Renal pelvis (tissue), 1 donor: ENCODE measurements at regions not wholly inside any gene's neighbourhood (a gene's known extent, or its start where the extent isn't known, plus 50 kb on each side); places are given as distances from the start of the nearest gene placed in this dataset.
A peak's percentile ranks its signal among the peaks of the same experiment; 100 is the strongest.
"Not testable (repeated sequence)": the region's sequence is repeated elsewhere in the genome, so short reads cannot be mapped to it uniquely, and the experiment has no call there.

ENCODE experiments used
- DNase-seq: peaks from one replicate; pipeline ENCODE4 v3.0.0-alpha.2; 2013

DNA sequence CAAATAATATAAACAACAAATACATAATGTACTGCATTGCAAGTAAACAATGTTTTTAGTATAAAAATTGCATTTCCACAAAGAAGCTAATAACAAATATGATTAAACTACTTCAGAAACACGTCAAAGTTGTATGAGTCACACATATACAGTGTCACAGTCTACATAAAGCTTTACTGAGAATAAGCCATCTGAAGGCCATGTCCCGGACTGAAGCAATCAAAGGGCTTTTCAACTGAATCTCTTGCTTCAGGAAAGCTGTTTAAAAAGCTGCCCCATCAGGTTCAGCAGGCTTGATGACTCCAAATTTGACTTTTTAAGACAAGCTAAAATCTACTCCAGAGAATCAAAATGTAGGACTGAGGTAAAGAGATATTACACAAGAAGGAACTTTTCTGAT, 1476.8 kb downstream of the ADGRL3 start:
- DNase-seq, result no peak

- no peak for DNase-seq
Observed at GRCh38 chr4:62670514-62670913, 1470.4 kb downstream of the ADGRL3 start.

DNA sequence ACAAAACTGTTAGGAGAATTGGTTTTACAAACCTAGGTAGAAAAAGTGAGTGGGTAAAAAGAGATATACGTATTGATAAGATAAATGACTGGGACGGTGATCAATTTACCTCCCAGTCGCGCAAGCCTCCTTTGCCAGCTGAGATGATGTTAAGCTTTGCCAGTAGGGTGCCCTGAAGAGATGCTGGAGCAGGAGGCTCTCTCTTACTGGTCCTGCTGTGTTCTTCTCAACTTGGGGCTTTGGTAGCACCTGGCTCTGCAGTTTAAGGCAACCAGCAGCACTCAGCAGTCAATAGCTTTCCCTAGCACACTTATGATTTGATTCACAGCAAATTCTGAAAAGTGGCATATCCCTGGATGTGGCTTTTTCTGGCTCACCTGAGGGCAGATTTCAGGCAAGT, 1461.7 kb downstream of the ADGRL3 start:
- DNase-seq, result no peak

- no peak for DNase-seq
Observed at GRCh38 chr4:62656006-62656405, 1455.9 kb downstream of the ADGRL3 start.

DNA sequence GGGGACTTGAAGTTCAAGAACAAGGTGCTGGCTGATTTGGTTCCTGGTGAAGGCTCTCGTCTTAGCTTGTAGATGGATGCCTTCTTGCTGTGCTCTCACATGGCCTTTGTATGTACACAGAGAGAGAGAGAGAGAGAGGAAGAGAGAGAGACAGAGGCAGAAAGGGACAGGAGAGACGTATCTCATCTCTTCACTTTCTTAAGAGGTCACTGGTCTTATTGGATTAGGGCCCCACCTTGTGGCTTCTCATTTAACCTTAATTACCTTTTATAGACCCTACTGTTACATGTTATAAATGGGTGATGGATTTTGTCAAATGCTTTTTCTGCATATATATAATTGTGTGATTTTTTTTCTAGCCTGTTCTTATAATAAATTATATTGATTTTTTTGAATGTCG, 1444.2 kb downstream of the ADGRL3 start:
- peak; percentile 20 for DNase-seq

DNA sequence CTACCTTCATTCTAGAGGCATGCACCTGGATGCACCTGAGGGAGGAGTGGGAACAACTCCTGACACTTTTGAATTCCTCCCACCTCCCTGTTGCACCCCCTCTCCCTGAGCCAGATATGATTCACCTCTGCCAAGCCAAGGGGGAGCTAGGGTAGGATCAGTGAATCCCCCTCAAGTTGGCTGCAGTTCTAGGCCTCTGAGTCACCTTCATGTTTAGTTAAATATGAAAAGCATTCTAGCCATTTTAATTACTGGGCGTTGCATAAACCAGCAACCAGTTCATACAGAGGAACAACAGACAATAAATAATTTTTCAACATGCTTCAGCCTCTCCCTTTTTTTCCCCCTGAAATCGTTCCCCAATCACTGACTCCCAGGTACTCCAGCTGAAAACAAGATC, 1440.2 kb downstream of the ADGRL3 start:
- DNase-seq, result no peak

DNA sequence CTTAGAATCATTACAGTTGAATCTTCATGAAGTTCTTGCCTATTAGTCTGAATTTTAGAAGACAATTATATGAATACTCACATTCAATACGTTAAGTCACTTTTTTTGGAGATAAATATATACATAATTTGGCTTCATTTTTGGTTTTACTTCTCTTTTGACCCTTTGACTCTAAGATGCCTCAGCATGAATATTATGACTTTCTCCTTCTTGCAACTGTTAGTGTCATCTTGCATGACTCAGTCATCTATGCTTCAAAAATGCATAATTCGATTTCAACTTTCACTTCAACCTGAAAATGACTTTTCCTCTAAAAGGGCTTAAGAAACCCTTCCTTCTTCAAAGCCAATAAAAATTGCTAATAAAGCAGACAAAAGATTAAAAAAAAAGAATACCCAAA, 1427.5 kb downstream of the ADGRL3 start:
- no peak for DNase-seq

DNA sequence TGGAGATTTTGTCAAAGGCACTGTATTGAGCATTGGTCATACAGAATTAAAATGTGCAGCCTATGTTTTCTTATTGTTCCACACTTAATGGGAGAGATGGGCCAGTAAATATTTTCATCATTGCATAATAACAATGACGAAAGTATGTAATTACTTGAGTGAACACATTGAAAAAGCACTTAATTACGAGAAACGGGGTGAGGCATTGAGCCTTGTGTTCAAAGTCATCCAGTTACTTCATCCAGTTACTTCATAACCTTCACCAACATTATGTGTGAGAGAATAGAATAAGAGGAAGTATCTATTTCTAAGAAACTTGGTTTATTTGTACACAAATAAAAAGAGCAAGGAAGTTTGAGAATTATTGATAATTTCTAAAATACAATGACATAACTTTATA, 1427.0 kb downstream of the ADGRL3 start:
- no peak for DNase-seq

DNA sequence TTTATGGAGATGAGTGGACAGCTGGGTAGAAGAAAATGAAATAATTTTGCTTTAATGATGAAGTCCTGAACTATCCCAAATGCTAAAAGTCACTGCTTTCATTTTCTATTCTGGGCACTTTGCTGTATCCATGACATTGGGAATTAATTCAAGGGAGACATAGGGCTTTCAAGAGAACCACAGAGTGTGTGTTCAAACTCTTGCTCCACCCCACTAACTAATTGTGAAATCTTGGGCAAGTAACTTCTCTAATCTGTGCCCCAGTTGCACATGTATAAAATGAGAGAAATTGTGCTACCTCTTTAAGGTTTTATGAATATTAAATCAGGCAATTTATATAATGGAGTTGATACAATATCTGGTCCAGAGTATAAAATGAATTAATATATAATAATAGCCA, 1422.0 kb downstream of the ADGRL3 start:
- no peak for DNase-seq

DNA sequence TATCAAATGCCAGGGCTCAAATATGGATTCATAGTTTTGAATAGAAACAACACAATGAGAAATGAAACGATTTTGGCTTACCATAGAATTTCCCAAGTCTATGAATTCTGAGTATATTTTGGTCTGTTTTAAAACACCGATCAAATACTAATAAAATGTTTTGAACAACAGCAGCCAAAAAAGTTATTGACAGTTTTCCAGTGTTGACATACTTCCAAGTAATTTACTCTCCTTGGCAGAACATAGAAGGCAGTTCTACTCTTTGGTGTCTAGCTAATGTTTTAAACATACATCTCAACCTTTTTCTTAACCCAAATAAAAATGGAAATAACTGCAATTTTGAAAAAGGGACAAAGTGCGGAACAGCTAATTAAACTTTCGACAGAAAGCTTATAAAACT, 1419.8 kb downstream of the ADGRL3 start:
- no peak for DNase-seq

GRCh38 chr4:62618042-62618441, 1417.9 kb downstream of the ADGRL3 start:
- no peak for DNase-seq

- no peak for DNase-seq
Observed at GRCh38 chr4:62601737-62602136, 1401.6 kb downstream of the ADGRL3 start.

DNA sequence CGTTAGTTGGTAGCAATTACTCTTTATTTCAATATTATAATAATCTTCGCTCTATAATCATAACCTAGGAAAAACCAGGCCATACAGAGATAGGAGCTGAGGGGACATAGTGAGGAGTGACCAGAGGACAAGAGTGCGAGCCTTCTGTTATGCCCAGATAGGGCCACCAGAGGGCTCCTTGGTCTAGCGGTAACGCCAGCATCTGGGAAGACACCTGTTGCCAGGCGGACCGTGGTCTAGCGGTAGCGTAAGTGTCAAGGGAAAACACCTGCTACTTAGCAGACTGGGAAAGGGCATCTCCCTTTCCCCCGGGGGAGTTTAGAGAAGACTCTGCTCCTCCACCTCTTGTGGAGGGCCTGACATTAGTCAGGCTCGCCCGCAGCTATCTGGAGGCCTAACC, 1395.1 kb downstream of the ADGRL3 start:
- not testable (repeated sequence) for DNase-seq

DNA sequence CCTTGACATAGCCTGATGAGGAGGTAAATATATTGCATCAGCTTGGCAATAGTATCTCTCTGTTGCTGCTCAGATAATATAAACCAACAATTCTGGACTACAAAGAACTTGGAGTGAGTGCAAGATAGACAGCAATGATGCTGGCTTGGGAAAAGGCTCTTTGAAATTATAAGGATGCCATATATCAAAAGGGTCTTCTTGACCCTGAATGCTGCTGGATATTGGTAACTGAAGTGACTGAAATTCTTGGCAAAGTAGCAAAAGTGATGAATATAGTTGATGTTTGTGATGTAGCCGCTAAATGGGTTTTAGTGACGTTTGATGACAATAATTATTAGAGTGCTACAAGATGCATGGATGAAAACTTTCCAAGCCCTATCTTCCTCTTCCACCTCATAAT, 1391.6 kb downstream of the ADGRL3 start:
- no peak for DNase-seq

GRCh38 chr4:62588671-62589070, 1388.5 kb downstream of the ADGRL3 start:
- DNase-seq, result no peak

- DNase-seq, result no peak
Observed at GRCh38 chr4:62571494-62571893, 1371.4 kb downstream of the ADGRL3 start.

DNA sequence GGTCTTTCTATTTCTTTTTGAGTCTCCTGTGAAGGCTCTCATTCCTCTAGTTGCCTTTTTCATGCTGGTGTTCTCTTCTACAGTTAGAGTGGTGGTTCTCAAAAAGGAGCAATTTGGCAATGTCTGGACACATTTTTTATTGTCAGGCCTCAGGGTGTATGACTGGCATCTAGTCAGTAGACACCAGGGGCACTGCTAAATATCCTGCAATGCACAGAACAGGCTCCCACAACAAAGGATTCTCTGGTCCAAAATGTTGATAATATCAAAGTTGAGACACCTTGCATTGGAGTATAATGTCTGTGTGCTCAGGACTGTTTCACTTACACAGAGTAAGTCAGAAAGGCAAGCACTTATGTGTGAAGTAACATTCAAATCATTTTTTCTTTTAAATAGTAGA, 1360.7 kb downstream of the ADGRL3 start:
- no peak for DNase-seq

DNA sequence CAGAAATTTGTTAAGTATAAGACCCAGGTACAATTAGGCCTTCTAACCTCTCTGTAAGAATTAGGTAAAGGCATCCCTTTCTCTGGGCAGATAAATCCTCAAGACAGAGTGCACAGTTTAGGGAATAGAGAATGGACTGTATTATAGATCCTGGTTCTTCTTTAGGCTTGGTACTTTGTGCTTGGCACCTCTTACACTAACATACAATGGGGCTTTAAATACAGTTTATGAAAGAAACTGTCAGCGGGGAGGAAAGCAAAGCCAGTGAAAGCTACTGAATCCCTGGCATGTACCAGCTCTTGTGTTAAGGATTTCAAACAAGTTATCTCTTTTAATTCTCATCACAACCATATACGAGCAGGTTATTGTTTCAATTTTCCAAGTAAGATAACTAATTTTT, 1350.0 kb downstream of the ADGRL3 start:
- DNase-seq, result no peak

GRCh38 chr4:62549601-62550000, 1349.5 kb downstream of the ADGRL3 start:
- DNase-seq, result no peak

DNA sequence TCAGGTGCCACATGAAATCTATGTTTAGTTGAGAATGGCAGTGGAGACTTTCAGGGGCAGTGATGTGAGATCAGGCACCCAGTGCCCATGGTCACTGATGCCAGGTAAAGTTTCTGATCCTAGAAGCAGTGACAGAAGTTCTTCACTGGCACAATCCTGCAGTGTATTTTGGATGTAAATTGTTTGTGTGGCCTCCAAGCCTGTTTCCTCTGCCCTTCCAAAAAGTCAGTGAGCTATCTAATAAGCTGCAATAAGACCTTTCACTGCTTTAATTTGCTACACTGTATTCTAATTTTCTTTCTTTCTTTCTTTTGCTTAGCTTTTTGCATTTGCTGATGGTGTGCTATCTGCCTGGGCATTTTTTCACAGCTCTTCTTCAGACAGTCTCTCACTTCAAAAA, 1348.6 kb downstream of the ADGRL3 start:
- DNase-seq, result no peak

DNA sequence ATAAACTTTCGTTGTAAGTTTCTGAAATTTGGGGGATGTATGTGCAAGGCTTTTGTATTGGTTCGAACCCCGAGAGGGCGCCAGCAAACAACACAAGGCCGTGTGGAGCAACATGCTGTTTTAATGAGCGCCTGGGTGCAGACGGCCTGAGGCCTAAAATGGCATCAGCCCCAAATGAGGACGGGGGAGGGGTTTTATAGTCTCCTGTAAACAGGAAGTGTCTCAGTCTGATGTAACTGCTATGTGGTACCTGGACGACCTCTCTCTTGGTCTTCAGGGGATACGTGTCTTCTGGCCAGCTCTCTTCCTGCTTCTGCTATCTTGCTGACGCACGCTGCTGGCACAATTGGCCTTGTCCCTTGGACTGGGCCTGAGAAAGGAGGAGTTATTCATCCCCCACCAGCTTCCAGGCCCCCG, 1348.0 kb downstream of the ADGRL3 start:
- DNase-seq, result no peak

- DNase-seq, result no peak
Observed at GRCh38 chr4:62544428-62544827, 1344.3 kb downstream of the ADGRL3 start.

DNA sequence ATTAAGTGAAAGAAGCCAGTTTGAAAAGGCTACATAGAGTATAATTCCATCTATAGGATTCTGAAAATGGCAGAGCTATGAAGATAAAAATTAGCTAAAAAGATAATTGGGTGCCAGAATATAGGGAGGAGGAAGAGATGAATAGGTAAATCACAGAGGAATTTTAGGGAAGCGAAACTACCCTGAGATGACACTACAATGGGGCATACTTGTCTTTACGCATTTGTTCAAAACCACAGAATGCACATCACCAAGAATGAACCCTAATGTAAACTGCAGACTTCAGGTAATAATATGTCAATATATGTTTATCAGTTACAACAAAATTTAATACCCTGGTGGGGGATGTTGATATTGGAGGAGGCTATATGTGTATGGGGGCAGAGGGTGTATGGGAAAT, 1342.9 kb downstream of the ADGRL3 start:
- no peak for DNase-seq

- DNase-seq, result no peak
Observed at GRCh38 chr4:62533573-62533972, 1333.4 kb downstream of the ADGRL3 start.

GRCh38 chr4:62531731-62532130, 1331.6 kb downstream of the ADGRL3 start:
- DNase-seq, result no peak
